NT2/D1 (cell line): ENCODE measurements at regions not wholly inside any gene's neighbourhood (a gene's known extent, or its start where the extent isn't known, plus 50 kb on each side); places are given as distances from the start of the nearest gene placed in this dataset.

Experiments
- DNase-seq: peaks from one replicate; pipeline ENCODE4 v3.0.0-alpha.2; 2011; ENCODE audit warnings: low read depth, low spot score
- H3K27me3 ChIP-seq: 2 replicates; pipeline ENCODE4 v1.6.0; 2011; ENCODE audit warnings: mild to moderate bottlenecking; ENCODE audit not compliant: insufficient read length, insufficient read depth
- H3K36me3 ChIP-seq: 2 replicates; pipeline ENCODE4 v1.6.1; 2011; ENCODE audit warnings: mild to moderate bottlenecking, low read length, mixed read lengths; ENCODE audit not compliant: insufficient read depth, insufficient read length
- H3K4me1 ChIP-seq: 2 replicates; pipeline ENCODE4 v1.5.1; 2011; ENCODE audit not compliant: insufficient read depth, insufficient read length
- H3K4me3 ChIP-seq: 2 replicates; pipeline ENCODE4 v1.5.1; 2011; ENCODE audit warnings: low read depth; ENCODE audit not compliant: insufficient read length
- H3K9ac ChIP-seq: 2 replicates; pipeline ENCODE4 v1.6.0; 2011; ENCODE audit warnings: low read depth; ENCODE audit not compliant: insufficient read length
- H3K9me3 ChIP-seq: 2 replicates; pipeline ENCODE4 v1.5.1; 2011; ENCODE audit warnings: mild to moderate bottlenecking, low read length; ENCODE audit not compliant: insufficient read depth
- SUZ12 ChIP-seq: IDR thresholded peaks from 2 replicates; pipeline ENCODE4 v1.6.1; 2011; ENCODE audit not compliant: insufficient read length, insufficient read depth; ENCODE audit errors: extremely low read depth
- YY1 ChIP-seq: IDR thresholded peaks from 2 replicates; pipeline ENCODE4 v1.6.1; 2011; ENCODE audit not compliant: insufficient read length, insufficient read depth
- ZNF274 ChIP-seq: IDR thresholded peaks from 2 replicates; pipeline ENCODE4 v1.6.1; 2011; ENCODE audit warnings: mild to moderate bottlenecking, low read depth, low read length

DNA sequence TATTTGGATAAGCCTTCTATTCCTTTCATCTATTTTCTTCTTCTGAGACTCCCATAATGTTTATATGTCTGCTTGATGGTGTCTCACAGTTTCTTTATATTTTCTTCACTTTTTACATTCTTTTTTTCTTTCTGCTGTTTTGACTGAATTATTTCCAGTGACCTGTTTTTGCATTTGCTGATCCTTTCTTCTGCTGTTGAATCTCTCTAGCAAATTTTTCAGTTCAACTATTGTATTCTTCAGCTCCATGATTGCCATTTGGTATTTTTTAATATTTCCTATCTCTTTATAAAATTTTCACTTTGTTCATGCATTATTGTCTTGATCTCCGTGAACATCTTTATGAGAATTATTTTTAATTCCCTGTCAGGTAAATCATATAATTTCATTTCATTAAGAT lies 122.3 kb upstream of the ST6GALNAC5 start:
- no peaks in the 10 kb centered on the region for H3K36me3 ChIP-seq
- no peak for TF ChIP-seq ZNF274
- no peak for TF ChIP-seq YY1
- no peak for TF ChIP-seq SUZ12
- no peak for DNase-seq
- H3K4me1 ChIP-seq, result no peaks in the 10 kb centered on the region
- no peak overlapping the region for H3K9ac ChIP-seq
- no peaks in the 10 kb centered on the region; the same call in 1 of the 2 replicates for H3K9me3 ChIP-seq
- no peak overlapping the region for H3K4me3 ChIP-seq
- no peaks in the 10 kb centered on the region for H3K27me3 ChIP-seq

DNA sequence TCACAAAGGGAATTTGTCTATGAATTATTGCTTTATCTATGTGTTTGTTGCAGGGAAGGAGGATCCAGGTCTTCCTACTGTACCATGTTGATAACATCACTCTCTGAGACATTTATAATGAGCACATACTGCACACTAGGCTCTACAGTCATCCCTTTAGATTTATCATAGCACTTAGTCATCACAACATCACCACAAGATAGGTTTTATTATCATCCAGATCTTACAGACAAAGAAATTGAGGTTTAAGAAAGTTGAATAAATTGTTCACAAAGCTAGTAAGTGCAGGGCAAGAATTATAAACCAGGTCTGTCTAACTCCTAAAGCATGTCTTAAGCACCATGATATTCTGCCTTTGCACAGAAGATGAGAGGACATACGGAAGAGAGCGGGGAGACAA lies 121.1 kb upstream of the ST6GALNAC5 start:
- no peak for DNase-seq
- H3K4me3 ChIP-seq, result no peak overlapping the region
- TF ChIP-seq ZNF274 (no peak), SUZ12 (no peak), YY1 (no peak)

DNA sequence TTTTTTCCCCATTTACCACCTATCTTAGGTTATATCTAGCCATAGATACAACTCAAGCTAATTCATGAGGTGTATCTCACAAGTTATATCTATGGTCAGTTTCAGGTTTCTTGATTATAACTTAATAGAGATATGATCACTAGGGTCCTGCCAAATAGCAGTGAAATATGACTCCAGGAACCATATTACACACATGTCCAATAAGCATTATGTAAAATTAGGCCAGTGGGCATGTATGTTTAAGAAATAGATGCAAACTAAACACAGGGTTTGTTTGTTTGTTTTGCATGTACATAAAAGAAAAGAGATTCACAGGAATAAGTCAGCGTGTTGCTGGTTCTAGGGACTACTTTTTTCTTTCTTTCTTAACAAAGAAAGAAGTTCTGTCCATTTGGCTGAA lies 112.5 kb upstream of the ST6GALNAC5 start:
- Histone ChIP-seq H3K36me3 (no peaks in the 10 kb centered on the region), H3K27me3 (no peaks in the 10 kb centered on the region), H3K9me3 (no peaks in the 10 kb centered on the region), H3K9ac (no peak overlapping the region), H3K4me3 (no peak overlapping the region), H3K4me1 (no peaks in the 10 kb centered on the region)
- no peak for DNase-seq
- TF ChIP-seq YY1, result no peak
- TF ChIP-seq ZNF274, result no peak
- TF ChIP-seq SUZ12, result no peak

More for the DNA sequence above, 121.1 kb upstream of the ST6GALNAC5 start:
- Histone ChIP-seq H3K27me3 (no peaks in the 10 kb centered on the region), H3K9ac (no peak overlapping the region), H3K9me3 (no peaks in the 10 kb centered on the region; the same call in 1 of the 2 replicates), H3K36me3 (no peaks in the 10 kb centered on the region), H3K4me1 (no peaks in the 10 kb centered on the region)

DNA sequence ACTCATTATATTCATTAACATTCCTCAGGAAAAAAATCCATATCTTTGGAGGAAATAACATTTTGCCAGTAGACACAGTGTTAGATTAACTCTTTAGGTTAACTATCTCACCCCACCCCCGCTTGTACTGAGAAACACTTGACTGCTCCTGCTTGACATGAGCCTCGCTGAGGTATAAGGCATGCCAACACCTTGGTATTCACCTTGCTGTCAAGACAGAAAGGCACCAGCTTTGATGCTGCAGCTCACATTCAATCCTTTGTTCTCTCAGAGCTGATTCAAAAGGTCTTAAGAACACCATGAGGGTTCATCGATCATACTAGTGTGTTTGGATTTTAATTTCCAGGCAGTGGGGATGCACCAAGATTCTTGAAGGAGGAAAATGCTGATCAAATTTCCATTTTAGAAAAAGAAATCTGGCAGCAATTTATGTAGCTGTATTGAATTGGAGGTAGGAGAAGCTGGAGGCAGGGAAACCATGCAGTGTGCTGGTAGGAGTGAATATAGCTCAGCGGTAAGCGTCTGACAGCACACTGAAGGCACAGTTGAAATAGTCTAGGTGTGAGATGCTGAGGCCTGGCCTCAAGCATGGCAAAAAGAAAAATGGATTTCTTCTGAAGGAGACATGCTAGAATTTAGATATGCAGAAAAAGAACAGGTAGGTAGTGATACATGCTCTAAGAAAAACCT lies 108.0 kb upstream of the ST6GALNAC5 start:
- Histone ChIP-seq H3K36me3 (no peaks in the 10 kb centered on the region), H3K4me1 (no peaks in the 10 kb centered on the region), H3K27me3 (no peaks in the 10 kb centered on the region), H3K9me3 (no peaks in the 10 kb centered on the region), H3K4me3 (no peak overlapping the region), H3K9ac (no peak overlapping the region)
- DNase-seq, result no peak
- no peak for TF ChIP-seq ZNF274
- no peak for TF ChIP-seq YY1
- no peak for TF ChIP-seq SUZ12

DNA sequence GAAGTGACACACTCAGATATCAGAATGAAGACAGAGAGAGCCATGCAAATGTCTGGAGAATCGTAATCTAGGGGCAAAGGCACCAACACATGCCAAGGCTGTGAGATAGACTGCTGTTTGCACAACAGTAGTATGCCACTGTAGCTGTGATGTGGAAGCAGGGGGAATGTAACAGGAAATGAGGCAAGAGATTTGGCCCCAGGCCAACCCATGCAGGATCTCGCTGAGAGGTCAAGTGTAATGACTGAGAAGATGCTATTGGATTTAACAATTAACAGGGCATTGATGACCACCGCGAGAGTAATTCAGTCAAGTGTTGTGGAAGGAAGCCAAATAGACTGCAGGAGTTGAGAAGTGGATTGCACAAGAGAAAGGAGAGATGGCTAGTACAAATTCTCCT lies 107.3 kb upstream of the ST6GALNAC5 start:
- no peak overlapping the region for H3K4me3 ChIP-seq
- no peak overlapping the region for H3K9ac ChIP-seq
- TF ChIP-seq SUZ12 (no peak), YY1 (no peak), ZNF274 (no peak)
- H3K27me3 ChIP-seq, result no peaks in the 10 kb centered on the region
- H3K36me3 ChIP-seq, result no peaks in the 10 kb centered on the region
- no peak for DNase-seq
- no peaks in the 10 kb centered on the region for H3K4me1 ChIP-seq
- H3K9me3 ChIP-seq, result no peaks in the 10 kb centered on the region

DNA sequence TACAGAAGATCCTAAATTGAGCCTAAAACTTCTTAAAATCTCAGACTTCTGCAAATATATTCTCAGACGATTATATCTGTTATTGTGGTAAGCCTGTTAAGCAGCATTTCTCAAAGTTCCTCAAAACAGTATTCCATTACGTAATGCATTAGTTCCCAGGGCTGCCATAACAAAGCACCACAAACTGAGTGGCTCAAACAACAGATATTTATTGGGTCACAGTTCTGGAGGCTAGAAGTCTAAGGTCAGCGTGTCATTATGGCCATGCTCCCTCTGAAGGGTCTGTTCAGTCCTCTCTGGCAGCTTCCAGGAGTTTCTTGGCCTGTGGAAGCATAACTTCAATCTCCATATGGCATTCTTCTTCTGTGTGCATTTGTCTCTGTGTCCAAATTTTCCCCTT lies 103.5 kb upstream of the ST6GALNAC5 start:
- DNase-seq, result no peak
- no peak overlapping the region for H3K4me3 ChIP-seq
- TF ChIP-seq YY1, result no peak
- TF ChIP-seq SUZ12, result no peak
- no peak for TF ChIP-seq ZNF274
- no peaks in the 10 kb centered on the region for H3K36me3 ChIP-seq
- H3K9ac ChIP-seq, result no peak overlapping the region
- H3K27me3 ChIP-seq, result no peaks in the 10 kb centered on the region
- no peaks in the 10 kb centered on the region for H3K4me1 ChIP-seq
- no peaks in the 10 kb centered on the region for H3K9me3 ChIP-seq

DNA sequence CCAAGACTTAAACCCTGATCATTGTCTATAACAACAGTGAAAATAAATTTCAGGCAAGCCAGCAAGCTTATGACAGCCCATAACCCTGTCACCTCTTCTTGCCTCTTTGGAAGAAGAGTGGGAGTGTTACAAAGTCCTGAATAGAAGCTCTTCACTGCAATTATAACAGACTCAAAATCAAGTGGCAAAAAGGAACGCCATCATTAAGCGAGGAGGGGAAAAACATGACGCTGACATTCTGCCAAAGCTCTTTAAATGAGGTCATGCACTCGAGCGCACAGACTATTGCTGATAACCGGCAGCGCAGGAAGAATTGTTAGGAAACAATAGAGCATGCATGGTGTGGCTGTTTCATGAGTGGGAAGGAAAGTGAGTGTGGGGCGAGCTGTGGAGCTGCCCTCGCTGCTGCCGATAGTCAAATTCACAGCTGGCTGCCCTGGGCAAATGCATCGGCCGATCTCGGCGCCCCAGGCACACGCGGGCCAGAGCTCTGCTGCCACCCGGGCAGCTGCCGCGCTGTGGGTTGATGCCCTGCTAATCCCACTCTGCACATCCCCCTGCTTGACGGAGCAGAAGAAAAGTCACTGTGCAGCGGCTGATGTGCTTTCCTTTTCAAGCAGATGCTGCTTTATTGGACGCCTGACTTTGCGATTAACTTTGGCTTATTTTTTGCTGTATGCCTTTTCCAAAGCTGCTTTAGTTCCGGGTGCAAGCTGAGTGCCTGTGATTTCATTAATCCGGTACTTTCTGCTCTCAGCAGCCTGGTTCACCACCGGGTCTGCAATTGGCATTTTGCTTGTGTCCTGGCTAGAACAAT lies 102.4 kb upstream of the ST6GALNAC5 start:
- no peak for DNase-seq
- Histone ChIP-seq H3K27me3 (no peaks in the 10 kb centered on the region), H3K36me3 (no peaks in the 10 kb centered on the region), H3K9me3 (no peaks in the 10 kb centered on the region), H3K4me3 (no peak overlapping the region), H3K9ac (no peak overlapping the region), H3K4me1 (no peaks in the 10 kb centered on the region)
- TF ChIP-seq ZNF274, result no peak
- no peak for TF ChIP-seq SUZ12
- no peak for TF ChIP-seq YY1
